ENCODE measurements at regions not wholly inside any gene's neighbourhood (a gene's known extent, or its start where the extent isn't known, plus 50 kb on each side); places are given as distances from the start of the nearest gene placed in this dataset.

DNA sequence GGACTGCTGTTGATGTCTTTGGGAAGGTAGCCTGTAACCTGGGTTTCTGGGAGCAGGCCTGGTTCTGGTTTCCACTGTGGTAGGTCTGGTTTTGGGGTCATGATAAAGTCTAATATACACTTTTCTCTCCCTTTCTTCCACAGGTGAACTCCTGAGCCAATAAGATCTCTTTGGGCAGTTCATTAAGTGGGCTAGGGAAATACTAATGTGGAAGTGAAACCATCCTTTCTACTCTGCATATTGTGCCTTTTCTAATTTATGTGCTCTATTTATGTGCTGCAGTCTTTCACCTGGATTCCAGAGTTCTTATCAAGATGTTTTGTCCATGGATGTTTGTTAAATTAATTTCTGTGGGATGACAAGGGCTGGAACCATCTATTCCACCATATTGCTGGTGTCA, 165.7 kb upstream of the PTPRK start:
- TF ChIP-seq POLR2A (IDR thresholded peaks at IDR 0.05; ENCODE audit: low read depth, low read length) (no peak), TAF1 (IDR thresholded peaks at IDR 0.05; ENCODE audit: borderline replicate concordance, low read depth, low read length) (no peak), POLR2AphosphoS5 (IDR thresholded peaks at IDR 0.05; ENCODE audit: low read depth, low read length) (no peak)
